Bronchial epithelial cell (primary cell): ENCODE measurements at regions not wholly inside any gene's neighbourhood (a gene's known extent, or its start where the extent isn't known, plus 50 kb on each side); places are given as distances from the start of the nearest gene placed in this dataset.

Source experiments
- DNase-seq: peaks from one replicate; pipeline ENCODE4 v3.0.0-alpha.2; 2010; ENCODE audit warnings: low read depth
- FAIRE-seq: peaks from 2 replicates; lab custom pipeline; 2011; peaks lifted over from hg19 to GRCh38; lab: Jason Lieb, UNC
- H3K27me3 ChIP-seq: 2 replicates; pipeline ENCODE4 v1.5.1; 2011; ENCODE audit warnings: low read length; ENCODE audit not compliant: control insufficient read depth, insufficient read depth
- H3K36me3 ChIP-seq: 2 replicates; pipeline ENCODE4 v1.5.1; 2011; ENCODE audit warnings: low read length; ENCODE audit not compliant: control insufficient read depth, insufficient read depth
- H3K4me3 ChIP-seq: 2 replicates; pipeline ENCODE4 v1.5.1; 2011; ENCODE audit warnings: mild to moderate bottlenecking, low read depth, low read length, control low read depth
- TF ChIP-seq, protein P1 (sequence below): IDR thresholded peaks from 2 replicates; pipeline ENCODE4 v1.5.1; 2011; ENCODE audit warnings: mild to moderate bottlenecking, moderate library complexity, low read length, control low read depth, inconsistent platforms; ENCODE audit not compliant: insufficient read depth, severe bottlenecking

DNA sequence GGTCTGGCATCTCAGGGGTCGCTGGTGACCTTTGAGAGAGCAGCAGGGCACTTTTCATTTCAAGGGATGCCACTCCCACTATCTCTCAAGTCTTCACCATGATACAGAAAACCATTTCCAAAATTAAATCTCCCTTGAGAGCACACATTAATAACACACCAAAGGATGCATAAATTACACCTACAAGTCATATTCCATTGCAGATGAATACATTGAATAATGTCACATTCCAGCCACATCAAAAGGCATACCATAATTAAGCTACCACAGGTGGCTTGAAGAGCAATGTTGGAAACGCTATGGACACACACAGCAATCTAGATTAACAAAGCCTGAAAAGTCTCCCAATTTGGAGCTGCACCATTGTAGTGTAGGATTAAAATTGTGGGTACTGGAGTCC, 353.3 kb upstream of the ZMIZ1 start:
- Histone ChIP-seq H3K36me3 (no peaks in the 10 kb centered on the region), H3K27me3 (peaks cover 2% of the 10 kb centered on the region), H3K4me3 (no peak overlapping the region)
- FAIRE-seq: no peak
- TF ChIP-seq, protein P1, sequence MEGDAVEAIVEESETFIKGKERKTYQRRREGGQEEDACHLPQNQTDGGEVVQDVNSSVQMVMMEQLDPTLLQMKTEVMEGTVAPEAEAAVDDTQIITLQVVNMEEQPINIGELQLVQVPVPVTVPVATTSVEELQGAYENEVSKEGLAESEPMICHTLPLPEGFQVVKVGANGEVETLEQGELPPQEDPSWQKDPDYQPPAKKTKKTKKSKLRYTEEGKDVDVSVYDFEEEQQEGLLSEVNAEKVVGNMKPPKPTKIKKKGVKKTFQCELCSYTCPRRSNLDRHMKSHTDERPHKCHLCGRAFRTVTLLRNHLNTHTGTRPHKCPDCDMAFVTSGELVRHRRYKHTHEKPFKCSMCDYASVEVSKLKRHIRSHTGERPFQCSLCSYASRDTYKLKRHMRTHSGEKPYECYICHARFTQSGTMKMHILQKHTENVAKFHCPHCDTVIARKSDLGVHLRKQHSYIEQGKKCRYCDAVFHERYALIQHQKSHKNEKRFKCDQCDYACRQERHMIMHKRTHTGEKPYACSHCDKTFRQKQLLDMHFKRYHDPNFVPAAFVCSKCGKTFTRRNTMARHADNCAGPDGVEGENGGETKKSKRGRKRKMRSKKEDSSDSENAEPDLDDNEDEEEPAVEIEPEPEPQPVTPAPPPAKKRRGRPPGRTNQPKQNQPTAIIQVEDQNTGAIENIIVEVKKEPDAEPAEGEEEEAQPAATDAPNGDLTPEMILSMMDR: no peak
- no peak for DNase-seq

DNA sequence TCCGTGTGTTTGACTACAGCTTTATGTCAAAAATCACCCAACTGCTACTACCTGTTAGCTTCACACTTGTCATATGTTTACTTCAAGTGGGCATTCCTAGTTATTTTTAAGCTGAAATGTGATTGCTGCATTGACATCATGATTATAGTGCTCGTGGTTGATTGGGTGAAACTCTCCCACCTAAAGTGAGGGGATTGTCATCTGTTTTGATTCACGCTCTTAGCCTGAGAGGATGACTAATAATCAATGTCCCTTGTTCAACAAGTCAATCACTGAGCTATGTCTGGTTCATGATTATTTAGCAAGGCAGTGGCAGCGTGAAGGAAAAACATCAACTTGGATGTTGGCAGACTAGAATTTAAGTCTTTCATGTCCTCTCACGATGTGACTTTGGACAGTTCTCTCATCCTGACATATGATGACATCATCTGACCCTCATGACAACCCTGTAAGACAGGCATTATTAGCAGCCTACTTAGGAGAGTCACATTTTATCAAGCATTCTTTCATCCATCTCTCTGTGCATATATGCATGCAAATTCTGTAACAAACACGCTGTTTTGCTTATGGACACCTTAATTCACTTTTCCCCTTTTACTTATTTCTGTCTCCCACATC, 352.6 kb upstream of the ZMIZ1 start:
- Histone ChIP-seq H3K27me3 (peaks cover 4% of the 10 kb centered on the region), H3K4me3 (no peak overlapping the region), H3K36me3 (no peaks in the 10 kb centered on the region)
- DNase-seq: no peak
- FAIRE-seq: no peak
- TF ChIP-seq, protein P1: no peak

DNA sequence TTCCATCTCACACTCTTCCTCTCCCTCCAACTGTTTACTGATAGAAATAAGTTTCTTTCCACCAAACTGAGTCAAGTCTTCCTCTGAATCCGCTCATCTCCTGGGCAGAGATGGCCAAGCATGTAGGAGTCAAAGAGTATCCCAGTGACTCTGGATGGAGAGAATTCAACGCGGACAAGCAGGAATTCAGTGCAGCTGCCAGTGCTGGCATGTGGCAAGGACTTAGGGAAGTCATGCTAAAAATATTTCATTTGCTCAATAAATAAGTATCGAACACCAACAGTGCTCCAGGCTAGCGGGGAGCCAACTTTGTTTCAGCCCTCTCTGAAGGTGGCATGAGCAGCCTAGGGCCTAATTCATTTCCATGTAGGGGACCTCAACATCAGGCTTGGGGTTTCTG, 351.6 kb upstream of the ZMIZ1 start:
- TF ChIP-seq, protein P1: no peak
- FAIRE-seq: no peak
- no peak overlapping the region for H3K4me3 ChIP-seq
- H3K36me3 ChIP-seq: no peaks in the 10 kb centered on the region
- DNase-seq: peak; percentile 15
- peaks cover 4% of the 10 kb centered on the region for H3K27me3 ChIP-seq

GRCh38 chr10:78718032-78718572, 350.7 kb upstream of the ZMIZ1 start:
- H3K4me3 ChIP-seq: no peak overlapping the region
- peaks cover 4% of the 10 kb centered on the region for H3K27me3 ChIP-seq
- FAIRE-seq (no peak), DNase-seq (no peak)
- TF ChIP-seq, protein P1: no peak
- H3K36me3 ChIP-seq: no peaks in the 10 kb centered on the region

GRCh38 chr10:78719276-78719675, 349.5 kb upstream of the ZMIZ1 start:
- no peak for DNase-seq
- TF ChIP-seq, protein P1: no peak
- Histone ChIP-seq H3K27me3 (peaks cover 4% of the 10 kb centered on the region), H3K36me3 (no peaks in the 10 kb centered on the region), H3K4me3 (no peak overlapping the region)
- FAIRE-seq: no peak

DNA sequence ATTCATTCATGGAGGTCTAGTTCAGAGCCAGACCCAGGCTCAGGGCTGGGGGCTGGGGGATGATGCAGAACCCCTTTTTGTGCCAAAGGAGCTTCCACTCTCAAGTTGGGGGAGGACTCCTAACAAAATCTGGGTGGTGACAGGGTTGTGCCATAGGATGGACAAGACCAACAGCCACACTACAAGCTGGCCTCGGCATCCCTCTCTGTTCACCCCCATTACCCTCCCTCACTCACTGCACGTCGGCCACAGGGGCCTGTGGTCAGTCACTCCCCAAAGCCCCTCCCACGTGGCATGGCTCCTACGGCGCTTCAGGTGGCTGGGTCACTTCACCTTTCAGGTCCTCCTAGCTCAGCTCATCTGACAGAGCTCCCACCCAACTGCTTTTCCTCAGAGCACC, 348.7 kb upstream of the ZMIZ1 start:
- FAIRE-seq: no peak
- H3K4me3 ChIP-seq: no peak overlapping the region
- DNase-seq: no peak

More for the DNA sequence above, 348.7 kb upstream of the ZMIZ1 start:
- Histone ChIP-seq H3K36me3 (no peaks in the 10 kb centered on the region), H3K27me3 (peaks cover 8% of the 10 kb centered on the region)
- TF ChIP-seq, protein P1: no peak
